Glutamatergic neuron (in vitro differentiated cells): ENCODE measurements at regions not wholly inside any gene's neighbourhood (a gene's known extent, or its start where the extent isn't known, plus 50 kb on each side); places are given as distances from the start of the nearest gene placed in this dataset.

Experiments used
- DNase-seq: peaks from one replicate; pipeline ENCODE4 v3.0.0; 2022
- H3K27ac Mint-ChIP-seq: one replicate; pipeline ENCODE4 v1.8.0; 2020; ENCODE audit warnings: mild to moderate bottlenecking, mixed read lengths, inconsistent platforms; ENCODE audit not compliant: unreplicated experiment
- H3K27me3 Mint-ChIP-seq: one replicate; pipeline ENCODE4 v1.8.0; 2020; ENCODE audit warnings: mild to moderate bottlenecking, moderate library complexity, mixed read lengths, inconsistent platforms; ENCODE audit not compliant: unreplicated experiment
- H3K36me3 Mint-ChIP-seq: one replicate; pipeline ENCODE4 v1.8.0; 2020; ENCODE audit warnings: mild to moderate bottlenecking, mixed read lengths, inconsistent platforms; ENCODE audit not compliant: unreplicated experiment
- H3K4me1 Mint-ChIP-seq: one replicate; pipeline ENCODE4 v1.8.0; 2020; ENCODE audit warnings: mild to moderate bottlenecking, low read depth, mixed read lengths, inconsistent platforms; ENCODE audit not compliant: unreplicated experiment
- H3K4me3 Mint-ChIP-seq: one replicate; pipeline ENCODE4 v1.8.0; 2020; ENCODE audit warnings: mild to moderate bottlenecking, mixed read lengths, inconsistent platforms; ENCODE audit not compliant: unreplicated experiment
- H3K9me3 Mint-ChIP-seq: one replicate; pipeline ENCODE4 v1.8.0; 2020; ENCODE audit warnings: mild to moderate bottlenecking, moderate library complexity, mixed read lengths, inconsistent platforms; ENCODE audit not compliant: unreplicated experiment
- CTCF ChIP-seq: fragments of 200-600 bp; sonication (generic); IDR thresholded peaks from one replicate; pipeline ENCODE4 v1.5.0; 2021; ENCODE audit not compliant: partially characterized antibody, unreplicated experiment

GRCh38 chr1:198867182-198867581 lies 228.3 kb downstream of the PTPRC start:
- Mint-ChIP-seq H3K27me3 (no peaks in the 10 kb centered on the region), H3K4me3 (no peak overlapping the region), H3K27ac (no peak overlapping the region), H3K4me1 (no peaks in the 10 kb centered on the region), H3K9me3 (peaks cover under 1% of the 10 kb centered on the region), H3K36me3 (no peaks in the 10 kb centered on the region)
- no peak for TF ChIP-seq CTCF
- DNase-seq, result no peak

GRCh38 chr1:198873696-198874230 lies 234.9 kb downstream of the PTPRC start:
- H3K27ac Mint-ChIP-seq, result no peak overlapping the region
- H3K4me3 Mint-ChIP-seq, result no peak overlapping the region
- H3K27me3 Mint-ChIP-seq, result no peaks in the 10 kb centered on the region

DNA sequence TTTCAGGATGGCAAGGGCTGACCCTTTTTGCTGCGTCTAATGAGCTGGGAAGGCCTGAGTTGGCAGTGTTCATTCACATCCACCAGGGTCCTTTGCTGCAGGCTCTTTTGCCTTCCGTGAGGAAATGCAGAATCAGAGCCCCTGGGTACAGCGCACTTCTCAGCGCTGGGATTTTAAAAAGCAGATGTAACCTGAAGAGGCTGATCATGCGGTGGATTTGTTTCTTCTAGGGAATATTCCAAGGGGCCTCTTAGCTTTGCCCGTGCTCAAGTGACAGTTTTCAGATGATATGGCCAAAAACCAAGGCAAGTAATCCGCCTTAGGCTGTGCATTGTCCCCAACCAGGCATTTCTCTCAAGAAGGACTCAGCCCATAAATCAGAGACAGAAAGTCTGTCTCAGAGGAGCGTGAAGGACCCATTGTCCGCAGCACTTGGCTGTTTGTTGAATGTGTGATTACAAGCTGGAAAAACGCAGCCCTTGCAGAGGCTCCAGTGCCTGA lies 237.6 kb downstream of the PTPRC start:
- H3K36me3 Mint-ChIP-seq, result no peaks in the 10 kb centered on the region
- H3K4me1 Mint-ChIP-seq, result peaks cover 1% of the 10 kb centered on the region
- DNase-seq, result peak; percentile 18
- no peak for TF ChIP-seq CTCF
- peak overlapping the region; percentile 62 for H3K27ac Mint-ChIP-seq
- no peak overlapping the region for H3K4me3 Mint-ChIP-seq
- no peaks in the 10 kb centered on the region for H3K27me3 Mint-ChIP-seq
- H3K9me3 Mint-ChIP-seq, result peaks cover 1% of the 10 kb centered on the region

More at GRCh38 chr1:198873696-198874230, 234.9 kb downstream of the PTPRC start:
- Mint-ChIP-seq H3K36me3 (no peaks in the 10 kb centered on the region), H3K4me1 (peaks cover 1% of the 10 kb centered on the region), H3K9me3 (peaks cover 1% of the 10 kb centered on the region)
- no peak for DNase-seq
- TF ChIP-seq CTCF, result no peak

DNA sequence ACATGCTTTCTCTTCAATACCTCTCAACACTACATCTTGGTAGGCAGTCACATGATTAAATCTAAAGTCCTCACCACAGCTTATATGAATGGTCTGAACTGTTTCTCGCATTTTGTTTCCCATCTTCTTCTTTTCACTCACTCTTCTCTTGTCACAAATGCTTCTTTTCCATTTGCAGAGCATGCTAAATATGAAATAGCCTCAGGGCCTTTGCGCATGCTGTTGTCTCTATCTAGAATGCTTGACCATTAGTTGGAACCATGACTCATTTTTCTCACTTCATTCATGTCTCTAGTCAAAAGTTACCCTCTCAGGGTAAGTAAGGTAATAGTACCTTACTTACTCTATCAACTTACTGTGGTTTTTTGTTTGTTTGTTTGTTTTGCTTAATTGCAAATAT lies 239.7 kb downstream of the PTPRC start:
- peaks cover 1% of the 10 kb centered on the region for H3K4me1 Mint-ChIP-seq
- no peak for TF ChIP-seq CTCF
- no peaks in the 10 kb centered on the region for H3K36me3 Mint-ChIP-seq
- no peaks in the 10 kb centered on the region for H3K9me3 Mint-ChIP-seq
- no peak overlapping the region for H3K4me3 Mint-ChIP-seq
- DNase-seq, result no peak
- H3K27ac Mint-ChIP-seq, result no peak overlapping the region
- H3K27me3 Mint-ChIP-seq, result no peaks in the 10 kb centered on the region

- H3K4me1 Mint-ChIP-seq, result peaks cover 1% of the 10 kb centered on the region
- no peak overlapping the region for H3K4me3 Mint-ChIP-seq
- DNase-seq, result no peak
- H3K27ac Mint-ChIP-seq, result no peak overlapping the region
- H3K9me3 Mint-ChIP-seq, result no peaks in the 10 kb centered on the region
- no peaks in the 10 kb centered on the region for H3K36me3 Mint-ChIP-seq
- TF ChIP-seq CTCF, result no peak
- no peaks in the 10 kb centered on the region for H3K27me3 Mint-ChIP-seq
Observed at GRCh38 chr1:198879711-198880306, 241.0 kb downstream of the PTPRC start.
